ENCODE measurements at regions not wholly inside any gene's neighbourhood (a gene's known extent, or its start where the extent isn't known, plus 50 kb on each side); places are given as distances from the start of the nearest gene placed in this dataset.
A peak's percentile ranks its signal among the peaks of the same experiment; 100 is the strongest.

- no peaks in the 10 kb centered on the region for H3K79me1 ChIP-seq (ENCODE audit: low read length)
- DNase-seq, result no peak
- no peak overlapping the region for H3K4ac ChIP-seq (ENCODE audit: low read depth, low read length)
- no CpG with 5 or more reads among the region's 1 CpG for WGBS (ENCODE audit: extremely low coverage, insufficient coverage, insufficient read length)
- H3K4me2 ChIP-seq (ENCODE audit: low read length), result no peak overlapping the region
- H3K36me3 ChIP-seq (ENCODE audit: control insufficient read depth in 1 of 2, insufficient read depth in 2 of 2, low read length in 2 of 2), result no peaks in the 10 kb centered on the region
- no peak overlapping the region for H2AK5ac ChIP-seq (ENCODE audit: low read length)
- no peaks in the 10 kb centered on the region for H3K27me3 ChIP-seq (ENCODE audit: insufficient read depth, low read length)
- H2BK5ac ChIP-seq (ENCODE audit: low read depth, low read length, poor library complexity), result no peak overlapping the region
- no peak overlapping the region for H4K91ac ChIP-seq (ENCODE audit: low read depth, low read length)
- no peak overlapping the region for H4K8ac ChIP-seq (ENCODE audit: low read depth, low read length)
- H4K12ac ChIP-seq (ENCODE audit: low read depth, low read length), result no peak overlapping the region
- H3K4me3 ChIP-seq (ENCODE audit: low read depth, low read length), result no peak overlapping the region
- no peak overlapping the region for H3K14ac ChIP-seq (ENCODE audit: low read length)
- no peak overlapping the region for H2AFZ ChIP-seq (ENCODE audit: insufficient read depth, low read length, poor library complexity)
- H3K79me2 ChIP-seq (ENCODE audit: control insufficient read depth, insufficient read depth, low read length, poor library complexity), result no peaks in the 10 kb centered on the region
- H3K18ac ChIP-seq (ENCODE audit: low read length), result no peak overlapping the region
- H2BK12ac ChIP-seq (ENCODE audit: low read length), result no peak overlapping the region
- no peaks in the 10 kb centered on the region for H3K9me3 ChIP-seq (ENCODE audit: insufficient read depth, low read depth, low read length)
- no peak overlapping the region for H3K23ac ChIP-seq (ENCODE audit: low read length)
- no peak overlapping the region for H3K9ac ChIP-seq (ENCODE audit: low read length)
- no peak overlapping the region for H2BK120ac ChIP-seq (ENCODE audit: insufficient read depth, low read length, poor library complexity)
- H3K27ac ChIP-seq (ENCODE audit: low read depth, low read length), result no peak overlapping the region
- H3K4me1 ChIP-seq (ENCODE audit: control insufficient read depth in 1 of 2, insufficient read depth in 2 of 2, low read length in 2 of 2), result no peaks in the 10 kb centered on the region
Measured at GRCh38 chr14:42335918-42336317, 729.2 kb downstream of the LRFN5 start.

GRCh38 chr14:42334931-42335330, 728.3 kb downstream of the LRFN5 start:
- DNase-seq, result no peak
- H3K4me3 ChIP-seq (ENCODE audit: low read depth, low read length), result no peak overlapping the region
- no peak overlapping the region for H3K23ac ChIP-seq (ENCODE audit: low read length)
- H2BK120ac ChIP-seq (ENCODE audit: insufficient read depth, low read length, poor library complexity), result no peak overlapping the region
- no peak overlapping the region for H4K8ac ChIP-seq (ENCODE audit: low read depth, low read length)
- H3K14ac ChIP-seq (ENCODE audit: low read length), result no peak overlapping the region
- H3K27ac ChIP-seq (ENCODE audit: low read depth, low read length), result no peak overlapping the region
- no peaks in the 10 kb centered on the region for H3K27me3 ChIP-seq (ENCODE audit: insufficient read depth, low read length)
- H2AK5ac ChIP-seq (ENCODE audit: low read length), result no peak overlapping the region
- no peaks in the 10 kb centered on the region for H3K79me2 ChIP-seq (ENCODE audit: control insufficient read depth, insufficient read depth, low read length, poor library complexity)
- no peak overlapping the region for H3K4ac ChIP-seq (ENCODE audit: low read depth, low read length)
- H3K4me1 ChIP-seq (ENCODE audit: control insufficient read depth in 1 of 2, insufficient read depth in 2 of 2, low read length in 2 of 2), result no peaks in the 10 kb centered on the region
- no peaks in the 10 kb centered on the region for H3K79me1 ChIP-seq (ENCODE audit: low read length)
- no peaks in the 10 kb centered on the region for H3K36me3 ChIP-seq (ENCODE audit: control insufficient read depth in 1 of 2, insufficient read depth in 2 of 2, low read length in 2 of 2)
- no peak overlapping the region for H2AFZ ChIP-seq (ENCODE audit: insufficient read depth, low read length, poor library complexity)
- H4K12ac ChIP-seq (ENCODE audit: low read depth, low read length), result no peak overlapping the region
- no peak overlapping the region for H2BK5ac ChIP-seq (ENCODE audit: low read depth, low read length, poor library complexity)
- H4K91ac ChIP-seq (ENCODE audit: low read depth, low read length), result no peak overlapping the region
- H3K4me2 ChIP-seq (ENCODE audit: low read length), result no peak overlapping the region
- no peak overlapping the region for H2BK12ac ChIP-seq (ENCODE audit: low read length)
- H3K18ac ChIP-seq (ENCODE audit: low read length), result no peak overlapping the region
- no peak overlapping the region for H3K9ac ChIP-seq (ENCODE audit: low read length)
- H3K9me3 ChIP-seq (ENCODE audit: insufficient read depth, low read depth, low read length), result no peaks in the 10 kb centered on the region
- WGBS (ENCODE audit: extremely low coverage, insufficient coverage, insufficient read length), result no CpG with 5 or more reads among the region's 2 CpGs

- Histone ChIP-seq H3K9me3 (ENCODE audit: insufficient read depth, low read depth, low read length) (no peaks in the 10 kb centered on the region), H2BK12ac (ENCODE audit: low read length) (no peak overlapping the region), H3K27ac (ENCODE audit: low read depth, low read length) (no peak overlapping the region), H3K4me2 (ENCODE audit: low read length) (no peak overlapping the region), H3K14ac (ENCODE audit: low read length) (no peak overlapping the region), H3K79me1 (ENCODE audit: low read length) (no peaks in the 10 kb centered on the region), H3K18ac (ENCODE audit: low read length) (no peak overlapping the region), H3K4me1 (ENCODE audit: control insufficient read depth in 1 of 2, insufficient read depth in 2 of 2, low read length in 2 of 2) (no peaks in the 10 kb centered on the region), H2BK5ac (ENCODE audit: low read depth, low read length, poor library complexity) (no peak overlapping the region), H3K27me3 (ENCODE audit: insufficient read depth, low read length) (no peaks in the 10 kb centered on the region), H2AK5ac (ENCODE audit: low read length) (no peak overlapping the region), H2AFZ (ENCODE audit: insufficient read depth, low read length, poor library complexity) (no peak overlapping the region), H3K23ac (ENCODE audit: low read length) (no peak overlapping the region), H3K4me3 (ENCODE audit: low read depth, low read length) (no peak overlapping the region), H3K79me2 (ENCODE audit: control insufficient read depth, insufficient read depth, low read length, poor library complexity) (no peaks in the 10 kb centered on the region), H3K9ac (ENCODE audit: low read length) (no peak overlapping the region), H4K91ac (ENCODE audit: low read depth, low read length) (no peak overlapping the region), H3K4ac (ENCODE audit: low read depth, low read length) (no peak overlapping the region), H3K36me3 (ENCODE audit: control insufficient read depth in 1 of 2, insufficient read depth in 2 of 2, low read length in 2 of 2) (no peaks in the 10 kb centered on the region), H2BK120ac (ENCODE audit: insufficient read depth, low read length, poor library complexity) (no peak overlapping the region), H4K8ac (ENCODE audit: low read depth, low read length) (no peak overlapping the region), H4K12ac (ENCODE audit: low read depth, low read length) (no peak overlapping the region)
- no peak for DNase-seq
- WGBS (ENCODE audit: extremely low coverage, insufficient coverage, insufficient read length), result no CpG with 5 or more reads among the region's 1 CpG
Measured at GRCh38 chr14:42323426-42323825, 716.8 kb downstream of the LRFN5 start.

GRCh38 chr14:42322531-42323284, 716.0 kb downstream of the LRFN5 start:
- no peak overlapping the region for H3K27ac ChIP-seq (ENCODE audit: low read depth, low read length)
- no peak overlapping the region for H3K14ac ChIP-seq (ENCODE audit: low read length)
- H2BK12ac ChIP-seq (ENCODE audit: low read length), result no peak overlapping the region
- H3K4me2 ChIP-seq (ENCODE audit: low read length), result no peak overlapping the region
- H2AFZ ChIP-seq (ENCODE audit: insufficient read depth, low read length, poor library complexity), result no peak overlapping the region
- H3K4me1 ChIP-seq (ENCODE audit: control insufficient read depth in 1 of 2, insufficient read depth in 2 of 2, low read length in 2 of 2), result no peaks in the 10 kb centered on the region
- no peak overlapping the region for H3K4ac ChIP-seq (ENCODE audit: low read depth, low read length)
- no peak overlapping the region for H4K8ac ChIP-seq (ENCODE audit: low read depth, low read length)
- H3K9me3 ChIP-seq (ENCODE audit: insufficient read depth, low read depth, low read length), result no peaks in the 10 kb centered on the region
- H3K36me3 ChIP-seq (ENCODE audit: control insufficient read depth in 1 of 2, insufficient read depth in 2 of 2, low read length in 2 of 2), result no peaks in the 10 kb centered on the region
- DNase-seq, result peak in 1 of 2 donors; percentile 18
- no peak overlapping the region for H2BK120ac ChIP-seq (ENCODE audit: insufficient read depth, low read length, poor library complexity)
- no peak overlapping the region for H4K12ac ChIP-seq (ENCODE audit: low read depth, low read length)
- no peak overlapping the region for H4K91ac ChIP-seq (ENCODE audit: low read depth, low read length)
- no CpG with 5 or more reads among the region's 3 CpGs for WGBS (ENCODE audit: extremely low coverage, insufficient coverage, insufficient read length)
- H3K23ac ChIP-seq (ENCODE audit: low read length), result no peak overlapping the region
- no peaks in the 10 kb centered on the region for H3K27me3 ChIP-seq (ENCODE audit: insufficient read depth, low read length)
- H2BK5ac ChIP-seq (ENCODE audit: low read depth, low read length, poor library complexity), result no peak overlapping the region
- H3K18ac ChIP-seq (ENCODE audit: low read length), result no peak overlapping the region
- no peaks in the 10 kb centered on the region for H3K79me2 ChIP-seq (ENCODE audit: control insufficient read depth, insufficient read depth, low read length, poor library complexity)
- no peak overlapping the region for H3K9ac ChIP-seq (ENCODE audit: low read length)
- H2AK5ac ChIP-seq (ENCODE audit: low read length), result no peak overlapping the region
- no peaks in the 10 kb centered on the region for H3K79me1 ChIP-seq (ENCODE audit: low read length)
- no peak overlapping the region for H3K4me3 ChIP-seq (ENCODE audit: low read depth, low read length)
